ENCODE measurements at regions not wholly inside any gene's neighbourhood (a gene's known extent, or its start where the extent isn't known, plus 50 kb on each side); places are given as distances from the start of the nearest gene placed in this dataset.

DNA sequence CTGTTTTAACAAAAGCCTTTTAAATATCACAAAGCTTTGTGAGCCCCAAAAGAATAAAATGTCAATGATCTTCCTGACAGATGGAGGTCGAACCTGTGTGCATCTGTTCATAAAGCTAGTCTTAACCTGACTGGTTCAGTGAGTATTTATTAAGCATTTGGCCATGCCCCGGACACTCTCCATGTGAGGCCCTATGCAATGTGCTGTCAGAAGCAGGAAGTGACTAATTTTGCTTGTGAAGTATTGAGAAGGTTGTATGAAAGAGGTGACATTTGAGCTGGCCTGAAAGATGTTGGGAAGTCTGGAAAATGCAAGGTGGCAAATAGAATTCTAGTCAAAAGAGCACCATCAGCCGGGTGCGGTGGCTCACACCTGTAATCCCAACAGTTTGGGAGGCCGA, 171.4 kb downstream of the MSL3 start:
- POLR2A ChIA-PET: no interaction called here
- CTCF ChIA-PET: no interaction called here

DNA sequence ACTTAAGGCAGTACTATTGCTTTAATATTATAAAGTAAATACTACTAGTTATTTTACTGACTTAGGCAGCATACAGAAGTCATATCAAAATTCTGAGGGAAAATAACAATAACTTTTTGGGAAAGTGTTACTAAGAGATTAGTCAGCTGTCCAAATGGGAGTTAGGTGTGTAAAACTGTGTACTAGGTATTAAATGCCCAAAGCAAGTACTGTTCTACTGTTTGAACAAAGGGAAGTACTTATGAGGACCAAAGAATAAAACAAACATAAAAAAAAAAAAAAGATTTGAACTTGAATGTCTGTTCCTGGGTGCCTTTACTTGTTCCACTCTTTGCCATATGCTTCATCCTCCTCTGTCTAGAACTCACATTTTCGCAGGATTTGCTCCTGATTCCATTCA, 174.4 kb downstream of the MSL3 start:
- no peak overlapping the region for H3K4me3 Mint-ChIP-seq
- POLR2A ChIA-PET: no interaction called here
- peaks cover 6% of the 10 kb centered on the region for H3K9me3 Mint-ChIP-seq
- no peaks in the 10 kb centered on the region for H3K4me1 Mint-ChIP-seq
- H3K27ac Mint-ChIP-seq: no peak overlapping the region
- no peaks in the 10 kb centered on the region; the same call in 1 of the 2 replicates for H3K36me3 Mint-ChIP-seq
- ATAC-seq: no peak
- H3K27me3 Mint-ChIP-seq (ENCODE audit: low read depth): no peaks in the 10 kb centered on the region; the same call in 1 of the 2 replicates
- DNase-seq (ENCODE audit: low spot score): no peak
- CTCF ChIA-PET: no interaction called here
- TF ChIP-seq SOX15 (CRISPR knock-in tag; IDR thresholded peaks at IDR 0.05): no peak
- no peak for TF ChIP-seq STAT6 (CRISPR knock-in tag; conservative IDR thresholded peaks at IDR 0.05; ENCODE audit: low read depth)
- no peak for TF ChIP-seq ETV6 (CRISPR knock-in tag; IDR thresholded peaks at IDR 0.05)
- TF ChIP-seq, protein P1, sequence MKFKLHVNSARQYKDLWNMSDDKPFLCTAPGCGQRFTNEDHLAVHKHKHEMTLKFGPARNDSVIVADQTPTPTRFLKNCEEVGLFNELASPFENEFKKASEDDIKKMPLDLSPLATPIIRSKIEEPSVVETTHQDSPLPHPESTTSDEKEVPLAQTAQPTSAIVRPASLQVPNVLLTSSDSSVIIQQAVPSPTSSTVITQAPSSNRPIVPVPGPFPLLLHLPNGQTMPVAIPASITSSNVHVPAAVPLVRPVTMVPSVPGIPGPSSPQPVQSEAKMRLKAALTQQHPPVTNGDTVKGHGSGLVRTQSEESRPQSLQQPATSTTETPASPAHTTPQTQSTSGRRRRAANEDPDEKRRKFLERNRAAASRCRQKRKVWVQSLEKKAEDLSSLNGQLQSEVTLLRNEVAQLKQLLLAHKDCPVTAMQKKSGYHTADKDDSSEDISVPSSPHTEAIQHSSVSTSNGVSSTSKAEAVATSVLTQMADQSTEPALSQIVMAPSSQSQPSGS (CRISPR knock-in tag; IDR thresholded peaks at IDR 0.05; ENCODE audit: borderline replicate concordance, low read depth): no peak
- no peak for TF ChIP-seq FOXP4 (CRISPR knock-in tag; IDR thresholded peaks at IDR 0.05)
- no peak for TF ChIP-seq FOXJ3 (CRISPR knock-in tag; IDR thresholded peaks at IDR 0.05; ENCODE audit: borderline replicate concordance)
- no peak for TF ChIP-seq ELF4 (CRISPR knock-in tag; IDR thresholded peaks at IDR 0.05; ENCODE audit: low read depth)
- TF ChIP-seq, protein P2, sequence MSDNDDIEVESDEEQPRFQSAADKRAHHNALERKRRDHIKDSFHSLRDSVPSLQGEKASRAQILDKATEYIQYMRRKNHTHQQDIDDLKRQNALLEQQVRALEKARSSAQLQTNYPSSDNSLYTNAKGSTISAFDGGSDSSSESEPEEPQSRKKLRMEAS (CRISPR knock-in tag; IDR thresholded peaks at IDR 0.05): no peak
- TF ChIP-seq, protein P3, sequence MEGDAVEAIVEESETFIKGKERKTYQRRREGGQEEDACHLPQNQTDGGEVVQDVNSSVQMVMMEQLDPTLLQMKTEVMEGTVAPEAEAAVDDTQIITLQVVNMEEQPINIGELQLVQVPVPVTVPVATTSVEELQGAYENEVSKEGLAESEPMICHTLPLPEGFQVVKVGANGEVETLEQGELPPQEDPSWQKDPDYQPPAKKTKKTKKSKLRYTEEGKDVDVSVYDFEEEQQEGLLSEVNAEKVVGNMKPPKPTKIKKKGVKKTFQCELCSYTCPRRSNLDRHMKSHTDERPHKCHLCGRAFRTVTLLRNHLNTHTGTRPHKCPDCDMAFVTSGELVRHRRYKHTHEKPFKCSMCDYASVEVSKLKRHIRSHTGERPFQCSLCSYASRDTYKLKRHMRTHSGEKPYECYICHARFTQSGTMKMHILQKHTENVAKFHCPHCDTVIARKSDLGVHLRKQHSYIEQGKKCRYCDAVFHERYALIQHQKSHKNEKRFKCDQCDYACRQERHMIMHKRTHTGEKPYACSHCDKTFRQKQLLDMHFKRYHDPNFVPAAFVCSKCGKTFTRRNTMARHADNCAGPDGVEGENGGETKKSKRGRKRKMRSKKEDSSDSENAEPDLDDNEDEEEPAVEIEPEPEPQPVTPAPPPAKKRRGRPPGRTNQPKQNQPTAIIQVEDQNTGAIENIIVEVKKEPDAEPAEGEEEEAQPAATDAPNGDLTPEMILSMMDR (IDR thresholded peaks at IDR 0.05): no peak
- TF ChIP-seq NR1H2 (CRISPR knock-in tag; IDR thresholded peaks at IDR 0.05): no peak
- TF ChIP-seq TEAD4 (CRISPR knock-in tag; IDR thresholded peaks at IDR 0.05): no peak
- TF ChIP-seq ZNF416 (CRISPR knock-in tag; IDR thresholded peaks at IDR 0.05): no peak
- no peak for TF ChIP-seq MXD4 (CRISPR knock-in tag; IDR thresholded peaks at IDR 0.05; ENCODE audit: borderline replicate concordance)
- TF ChIP-seq PRRX2 (CRISPR knock-in tag; IDR thresholded peaks at IDR 0.05): no peak
- TF ChIP-seq NR3C1 (CRISPR knock-in tag; conservative IDR thresholded peaks at IDR 0.05; ENCODE audit: low read depth): no peak
- no peak for TF ChIP-seq IRF1 (CRISPR knock-in tag; IDR thresholded peaks at IDR 0.05)
- TF ChIP-seq JUN (CRISPR knock-in tag; IDR thresholded peaks at IDR 0.05): no peak
- no peak for TF ChIP-seq CBFB (CRISPR knock-in tag; IDR thresholded peaks at IDR 0.05; ENCODE audit: low read depth)
- TF ChIP-seq, protein P4, sequence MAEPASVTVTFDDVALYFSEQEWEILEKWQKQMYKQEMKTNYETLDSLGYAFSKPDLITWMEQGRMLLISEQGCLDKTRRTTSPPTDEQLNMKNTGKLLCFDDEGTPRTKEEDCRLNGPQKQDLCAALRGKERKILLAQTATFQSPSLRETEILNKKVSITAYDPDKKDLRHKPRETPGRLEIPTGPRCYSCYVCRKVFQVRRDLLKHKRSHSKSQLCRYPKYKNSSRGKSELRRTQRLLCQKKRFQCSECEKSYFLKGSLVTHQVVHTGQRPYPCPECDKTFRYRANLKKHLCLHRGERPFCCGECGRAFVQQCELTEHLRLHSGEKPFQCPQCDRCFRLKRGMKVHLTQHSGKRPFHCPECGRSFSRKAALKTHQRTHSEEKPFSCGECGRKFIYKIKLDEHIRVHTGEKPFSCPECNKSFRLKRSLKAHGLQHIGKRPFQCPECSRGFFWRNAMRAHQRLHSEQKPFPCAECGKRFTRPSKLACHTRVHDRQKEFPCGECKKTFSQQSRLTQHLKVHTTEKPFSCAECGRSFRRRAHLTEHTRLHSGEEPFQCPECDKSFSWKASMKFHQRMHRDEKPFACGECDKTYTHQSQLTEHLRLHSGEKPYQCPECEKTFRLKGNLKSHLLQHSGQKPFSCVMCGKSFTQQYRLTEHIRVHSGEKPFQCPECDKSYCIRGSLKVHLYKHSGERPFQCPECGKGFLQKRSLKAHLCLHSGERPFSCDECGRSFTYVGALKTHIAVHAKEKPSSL (CRISPR knock-in tag; conservative IDR thresholded peaks at IDR 0.05): no peak
- no peak for TF ChIP-seq MLX (CRISPR knock-in tag; IDR thresholded peaks at IDR 0.05)

More for the DNA sequence above, 171.4 kb downstream of the MSL3 start:
- DNase-seq (ENCODE audit: low spot score) (no peak), ATAC-seq (no peak)
- H3K4me3 Mint-ChIP-seq: no peak overlapping the region
- no peaks in the 10 kb centered on the region for H3K4me1 Mint-ChIP-seq
- no peaks in the 10 kb centered on the region for H3K36me3 Mint-ChIP-seq
- H3K9me3 Mint-ChIP-seq: peaks cover 3% of the 10 kb centered on the region
- H3K27me3 Mint-ChIP-seq (ENCODE audit: low read depth): no peaks in the 10 kb centered on the region; the same call in 1 of the 2 replicates
- no peak for TF ChIP-seq OVOL2 (CRISPR knock-in tag; IDR thresholded peaks at IDR 0.05; ENCODE audit: borderline replicate concordance)
- no peak for TF ChIP-seq MYBL2 (CRISPR knock-in tag; IDR thresholded peaks at IDR 0.05)
- no peak for TF ChIP-seq CBFB (CRISPR knock-in tag; IDR thresholded peaks at IDR 0.05; ENCODE audit: low read depth)
- TF ChIP-seq CREB1 (CRISPR knock-in tag; IDR thresholded peaks at IDR 0.05): no peak
- H3K27ac Mint-ChIP-seq: no peak overlapping the region
